ENCODE measurements at regions not wholly inside any gene's neighbourhood (a gene's known extent, or its start where the extent isn't known, plus 50 kb on each side); places are given as distances from the start of the nearest gene placed in this dataset.

GRCh38 chr1:239197871-239198270, 188.5 kb upstream of the CHRM3 start:
- ChIA-PET CTCF (no interaction called here), POLR2A (no interaction called here)
- H3K9me3 ChIP-seq (ENCODE audit: control insufficient read depth, insufficient read depth, low read length) = no peaks in the 10 kb centered on the region; the same call in 1 of the 2 replicates
- no peak overlapping the region for H3K27ac ChIP-seq (ENCODE audit: low read depth, low read length)
- no peaks in the 10 kb centered on the region for H3K27me3 ChIP-seq (ENCODE audit: control insufficient read depth, insufficient read depth, low read length)
- TF ChIP-seq CTCF (IDR thresholded peaks at IDR 0.05; ENCODE audit: low read depth, low read length) = no peak
- no peak overlapping the region for H3K4me3 ChIP-seq (ENCODE audit: low read depth, low read length)
- no peak for DNase-seq (ENCODE audit: low read depth, low spot score)

- TF ChIP-seq CTCF (IDR thresholded peaks at IDR 0.05; ENCODE audit: low read depth, low read length) = no peak
- Histone ChIP-seq H3K9me3 (ENCODE audit: control insufficient read depth, insufficient read depth, low read length) (peaks cover 3% of the 10 kb centered on the region; the same call in 1 of the 2 replicates), H3K27ac (ENCODE audit: low read depth, low read length) (no peak overlapping the region), H3K27me3 (ENCODE audit: control insufficient read depth, insufficient read depth, low read length) (no peaks in the 10 kb centered on the region), H3K4me3 (ENCODE audit: low read depth, low read length) (no peak overlapping the region)
- CTCF ChIA-PET = no interaction called here
- POLR2A ChIA-PET = no interaction called here
- no peak for DNase-seq (ENCODE audit: low read depth, low spot score)
Measured at GRCh38 chr1:239189998-239190512, 196.3 kb upstream of the CHRM3 start.

- peaks cover 3% of the 10 kb centered on the region for H3K9me3 ChIP-seq (ENCODE audit: control insufficient read depth, insufficient read depth, low read length)
- no peak for TF ChIP-seq CTCF (IDR thresholded peaks at IDR 0.05; ENCODE audit: low read depth, low read length)
- ChIA-PET POLR2A (no interaction called here), CTCF (no interaction called here)
- no peak overlapping the region for H3K27ac ChIP-seq (ENCODE audit: low read depth, low read length)
- no peaks in the 10 kb centered on the region for H3K27me3 ChIP-seq (ENCODE audit: control insufficient read depth, insufficient read depth, low read length)
- DNase-seq (ENCODE audit: low read depth, low spot score) = no peak
- no peak overlapping the region for H3K4me3 ChIP-seq (ENCODE audit: low read depth, low read length)
Measured at GRCh38 chr1:239186487-239186886, 199.9 kb upstream of the CHRM3 start.

DNA sequence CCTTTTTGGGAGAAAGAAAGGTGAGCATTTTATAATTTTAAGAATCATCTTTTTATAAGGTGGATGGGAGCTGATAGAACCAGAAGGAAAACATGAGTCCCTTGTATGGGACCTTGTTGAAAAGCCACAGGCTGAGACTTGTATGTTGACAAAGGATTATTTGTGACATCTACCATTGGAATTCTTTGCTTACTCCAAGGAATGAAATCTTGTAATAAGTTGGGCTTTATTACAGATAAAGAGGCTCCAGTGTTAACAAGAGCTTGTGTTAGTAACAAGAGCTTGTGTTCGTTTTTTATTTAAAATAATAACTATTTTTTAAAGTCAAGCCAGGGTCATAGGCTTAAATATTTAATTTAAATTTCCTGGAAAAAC, 201.1 kb upstream of the CHRM3 start:
- no peak for TF ChIP-seq CTCF (IDR thresholded peaks at IDR 0.05; ENCODE audit: low read depth, low read length)
- H3K27ac ChIP-seq (ENCODE audit: low read depth, low read length) = no peak overlapping the region
- DNase-seq (ENCODE audit: low read depth, low spot score) = no peak
- ChIA-PET POLR2A (no interaction called here), CTCF (interaction anchor here (0.5 kb wide), 1 partner anchor 1383 kb away, joined by 9 read pairs; no protein-coding TSS in a partner anchor)
- peaks cover 8% of the 10 kb centered on the region for H3K9me3 ChIP-seq (ENCODE audit: control insufficient read depth, insufficient read depth, low read length)
- H3K27me3 ChIP-seq (ENCODE audit: control insufficient read depth, insufficient read depth, low read length) = no peaks in the 10 kb centered on the region
- H3K4me3 ChIP-seq (ENCODE audit: low read depth, low read length) = no peak overlapping the region

- Histone ChIP-seq H3K27ac (ENCODE audit: low read depth, low read length) (no peak overlapping the region), H3K9me3 (ENCODE audit: control insufficient read depth, insufficient read depth, low read length) (peaks cover 8% of the 10 kb centered on the region), H3K4me3 (ENCODE audit: low read depth, low read length) (no peak overlapping the region), H3K27me3 (ENCODE audit: control insufficient read depth, insufficient read depth, low read length) (no peaks in the 10 kb centered on the region)
- no peak for TF ChIP-seq CTCF (IDR thresholded peaks at IDR 0.05; ENCODE audit: low read depth, low read length)
- ChIA-PET CTCF (no interaction called here), POLR2A (no interaction called here)
- no peak for DNase-seq (ENCODE audit: low read depth, low spot score)
Measured at GRCh38 chr1:239184561-239185244, 201.7 kb upstream of the CHRM3 start.
